Neural cell (in vitro differentiated cells): ENCODE measurements at regions not wholly inside any gene's neighbourhood (a gene's known extent, or its start where the extent isn't known, plus 50 kb on each side); places are given as distances from the start of the nearest gene placed in this dataset.

Source experiments
- H2AFZ ChIP-seq: fragments of 200-600, 300-800 bp; sonication (generic), shearing (Covaris generic); 2 replicates; pipeline ENCODE4 v1.6.0; 2014; ENCODE audit warnings: low read depth, mild to moderate bottlenecking, antibody characterized with exemption, low read length, moderate library complexity
- H3F3A ChIP-seq: fragments of 200-600 bp; shearing (Covaris generic); 2 replicates; pipeline ENCODE4 v1.6.1; 2016; ENCODE audit warnings: mild to moderate bottlenecking, moderate library complexity, mixed read lengths, antibody characterized with exemption, low read length; ENCODE audit not compliant: insufficient read depth, poor library complexity, severe bottlenecking
- H3K27ac ChIP-seq: fragments of 200-600, 300-800 bp; sonication (generic), shearing (Covaris generic); 2 replicates; pipeline ENCODE4 v1.5.1; 2014; ENCODE audit warnings: mild to moderate bottlenecking, low read length, moderate library complexity
- H3K27me3 ChIP-seq: fragments of 300-800, 200-600 bp; sonication (generic), shearing (Covaris generic); 2 replicates; pipeline ENCODE4 v1.6.0; 2014; ENCODE audit warnings: mild to moderate bottlenecking, low read depth, low read length, moderate library complexity; ENCODE audit not compliant: insufficient read depth
- H3K36me3 ChIP-seq: fragments of 300-800, 200-600 bp; sonication (generic), shearing (Covaris generic); 2 replicates; pipeline ENCODE4 v1.5.1; 2014; ENCODE audit warnings: mild to moderate bottlenecking, antibody characterized with exemption, low read length, moderate library complexity; ENCODE audit not compliant: insufficient read depth
- H3K4me2 ChIP-seq: fragments of 300-800, 200-600 bp; sonication (generic), shearing (Covaris generic); 2 replicates; pipeline ENCODE4 v1.6.0; 2014; ENCODE audit warnings: mild to moderate bottlenecking, low read length
- H3K4me3 ChIP-seq: fragments of 300-800, 200-600 bp; sonication (generic), shearing (Covaris generic); 2 replicates; pipeline ENCODE4 v1.5.1; 2014; ENCODE audit warnings: mild to moderate bottlenecking, low read length, moderate library complexity
- H3K79me2 ChIP-seq: fragments of 200-600 bp; shearing (Covaris generic); replicated peaks from 2 replicates; pipeline ENCODE4 v1.6.0; 2014; ENCODE audit warnings: mild to moderate bottlenecking, low read length, moderate library complexity; ENCODE audit not compliant: insufficient read depth
- H3K9ac ChIP-seq: fragments of 300-800, 200-600 bp; sonication (generic), shearing (Covaris generic); 2 replicates; pipeline ENCODE4 v1.6.1; 2016; ENCODE audit warnings: mild to moderate bottlenecking, low read length, mixed read lengths
- H3K9me2 ChIP-seq: fragments of 200-600 bp; shearing (Covaris generic); 2 replicates; pipeline ENCODE4 v1.6.1; 2016; ENCODE audit warnings: mild to moderate bottlenecking, low read length, mixed read lengths; ENCODE audit not compliant: insufficient read depth
- H3K9me3 ChIP-seq: fragments of 200-600, 300-800 bp; sonication (generic), shearing (Covaris generic); 2 replicates; pipeline ENCODE4 v1.6.1; 2016; ENCODE audit warnings: mild to moderate bottlenecking, mixed run types, low read length, moderate library complexity, mixed read lengths
- H4K20me1 ChIP-seq: fragments of 200-600 bp; shearing (Covaris generic); 2 replicates; pipeline ENCODE4 v1.6.1; 2016; ENCODE audit warnings: mild to moderate bottlenecking, mixed run types; ENCODE audit not compliant: insufficient read depth
- CTCF ChIP-seq: fragments of 450-650 bp; IDR thresholded peaks from 2 replicates; pipeline ENCODE4 v1.5.1; 2014; ENCODE audit warnings: antibody characterized with exemption, mild to moderate bottlenecking, moderate library complexity; ENCODE audit not compliant: poor library complexity, severe bottlenecking
- EP300 ChIP-seq: fragments of 450-650 bp; conservative IDR thresholded peaks from 2 replicates; pipeline ENCODE4 v1.6.1; 2014; ENCODE audit warnings: antibody characterized with exemption, mild to moderate bottlenecking, moderate library complexity; ENCODE audit not compliant: poor library complexity, severe bottlenecking
- EZH2 ChIP-seq: fragments of 200-600, 300-800 bp; shearing (Covaris generic), sonication (generic); IDR thresholded peaks from 2 replicates; pipeline ENCODE4 v1.6.1; 2014; ENCODE audit warnings: antibody characterized with exemption, low read length, borderline replicate concordance, mild to moderate bottlenecking; ENCODE audit not compliant: insufficient read depth, poor library complexity, severe bottlenecking
- MXI1 ChIP-seq: fragments of 450-650 bp; conservative IDR thresholded peaks from 2 replicates; pipeline ENCODE4 v1.6.1; 2014; ENCODE audit warnings: antibody characterized with exemption, mild to moderate bottlenecking; ENCODE audit not compliant: poor library complexity, severe bottlenecking
- POLR2AphosphoS5 ChIP-seq: IDR thresholded peaks from 2 replicates; pipeline ENCODE4 v1.6.1; 2012
- RAD21 ChIP-seq: fragments of 450-650 bp; conservative IDR thresholded peaks from 2 replicates; pipeline ENCODE4 v1.6.1; 2014; ENCODE audit warnings: antibody characterized with exemption, mild to moderate bottlenecking, moderate library complexity
- REST ChIP-seq: IDR thresholded peaks from 2 replicates; pipeline ENCODE4 v1.6.1; 2012; ENCODE audit warnings: borderline replicate concordance
- SMC3 ChIP-seq: fragments of 450-650 bp; conservative IDR thresholded peaks from 2 replicates; pipeline ENCODE4 v1.6.1; 2014; ENCODE audit warnings: antibody characterized with exemption, mild to moderate bottlenecking, moderate library complexity; ENCODE audit not compliant: poor library complexity
- TAF1 ChIP-seq: IDR thresholded peaks from 2 replicates; pipeline ENCODE4 v1.6.1; 2012; ENCODE audit warnings: low read depth

- Histone ChIP-seq H2AFZ (no peak overlapping the region), H3K9me3 (peaks cover 6% of the 10 kb centered on the region)
Observed at GRCh38 chr9:80866121-80866520, 823.2 kb downstream of the TLE1 start.

GRCh38 chr9:80843028-80843427, 846.3 kb downstream of the TLE1 start:
- H4K20me1 ChIP-seq: no peaks in the 10 kb centered on the region
- no peak overlapping the region for H3K9ac ChIP-seq
- no peak overlapping the region for H3K4me3 ChIP-seq
- TF ChIP-seq MXI1: no peak
- TF ChIP-seq RAD21: no peak
- no peak for TF ChIP-seq EZH2
- no peak for TF ChIP-seq EP300
- H3K9me3 ChIP-seq: no peaks in the 10 kb centered on the region
- no peak overlapping the region for H3K4me2 ChIP-seq
- H3K9me2 ChIP-seq: no peaks in the 10 kb centered on the region
- no peak overlapping the region for H2AFZ ChIP-seq
- no peaks in the 10 kb centered on the region for H3K36me3 ChIP-seq
- no peaks in the 10 kb centered on the region for H3K79me2 ChIP-seq
- H3F3A ChIP-seq: no peaks in the 10 kb centered on the region
- no peak overlapping the region for H3K27ac ChIP-seq
- H3K27me3 ChIP-seq: no peaks in the 10 kb centered on the region

More at GRCh38 chr9:80866121-80866520, 823.2 kb downstream of the TLE1 start:
- no peaks in the 10 kb centered on the region for H4K20me1 ChIP-seq
- H3K27me3 ChIP-seq: no peaks in the 10 kb centered on the region
- H3K79me2 ChIP-seq: no peaks in the 10 kb centered on the region
- no peak overlapping the region for H3K27ac ChIP-seq
- H3K4me3 ChIP-seq: no peak overlapping the region
- H3K9me2 ChIP-seq: no peaks in the 10 kb centered on the region
- H3K9ac ChIP-seq: no peak overlapping the region
- H3K36me3 ChIP-seq: no peaks in the 10 kb centered on the region
- H3K4me2 ChIP-seq: no peak overlapping the region
- no peaks in the 10 kb centered on the region for H3F3A ChIP-seq
- TF ChIP-seq REST: no peak
- TF ChIP-seq EP300: no peak
- no peak for TF ChIP-seq TAF1

- no peak overlapping the region for H2AFZ ChIP-seq
- H3K4me2 ChIP-seq: no peak overlapping the region
- no peaks in the 10 kb centered on the region for H3K27me3 ChIP-seq
- TF ChIP-seq TAF1: no peak
- no peak for TF ChIP-seq EP300
- TF ChIP-seq SMC3: no peak
- TF ChIP-seq REST: no peak
- no peak for TF ChIP-seq RAD21
- TF ChIP-seq POLR2AphosphoS5: no peak
- no peak for TF ChIP-seq CTCF
- no peak for TF ChIP-seq EZH2
- TF ChIP-seq MXI1: no peak
- H3K4me3 ChIP-seq: no peak overlapping the region
- H4K20me1 ChIP-seq: no peaks in the 10 kb centered on the region
- no peaks in the 10 kb centered on the region for H3K79me2 ChIP-seq
- no peaks in the 10 kb centered on the region for H3K9me2 ChIP-seq
- no peaks in the 10 kb centered on the region for H3K36me3 ChIP-seq
- H3K9ac ChIP-seq: no peak overlapping the region
- H3K9me3 ChIP-seq: no peaks in the 10 kb centered on the region
- H3F3A ChIP-seq: no peaks in the 10 kb centered on the region
- H3K27ac ChIP-seq: no peak overlapping the region
Observed at GRCh38 chr9:80842389-80842788, 847.0 kb downstream of the TLE1 start.
